ENCODE measurements at regions not wholly inside any gene's neighbourhood (a gene's known extent, or its start where the extent isn't known, plus 50 kb on each side); places are given as distances from the start of the nearest gene placed in this dataset.
"Not testable (repeated sequence)": the region's sequence is repeated elsewhere in the genome, so short reads cannot be mapped to it uniquely, and the experiment has no call there.

DNA sequence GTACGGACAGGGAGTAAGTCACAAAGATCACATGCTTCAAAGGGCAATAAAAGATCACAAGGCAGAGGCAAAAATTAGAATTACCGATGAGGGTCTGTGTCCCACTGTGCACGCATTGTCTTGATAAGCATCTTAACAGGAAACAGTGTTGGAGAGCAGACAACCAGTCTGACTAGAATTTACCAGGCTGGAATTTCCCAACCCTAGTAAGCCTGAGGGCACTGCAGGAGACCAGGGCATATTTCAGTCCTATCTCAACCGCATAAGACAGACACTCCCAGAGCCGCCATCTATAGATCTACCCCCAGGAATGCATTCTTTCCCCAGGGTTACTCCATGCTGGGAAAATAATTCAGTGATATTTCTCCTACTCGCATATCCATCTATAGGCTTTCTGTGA, 66.2 kb upstream of the MAGEB2 start:
- TF ChIP-seq, protein P1, sequence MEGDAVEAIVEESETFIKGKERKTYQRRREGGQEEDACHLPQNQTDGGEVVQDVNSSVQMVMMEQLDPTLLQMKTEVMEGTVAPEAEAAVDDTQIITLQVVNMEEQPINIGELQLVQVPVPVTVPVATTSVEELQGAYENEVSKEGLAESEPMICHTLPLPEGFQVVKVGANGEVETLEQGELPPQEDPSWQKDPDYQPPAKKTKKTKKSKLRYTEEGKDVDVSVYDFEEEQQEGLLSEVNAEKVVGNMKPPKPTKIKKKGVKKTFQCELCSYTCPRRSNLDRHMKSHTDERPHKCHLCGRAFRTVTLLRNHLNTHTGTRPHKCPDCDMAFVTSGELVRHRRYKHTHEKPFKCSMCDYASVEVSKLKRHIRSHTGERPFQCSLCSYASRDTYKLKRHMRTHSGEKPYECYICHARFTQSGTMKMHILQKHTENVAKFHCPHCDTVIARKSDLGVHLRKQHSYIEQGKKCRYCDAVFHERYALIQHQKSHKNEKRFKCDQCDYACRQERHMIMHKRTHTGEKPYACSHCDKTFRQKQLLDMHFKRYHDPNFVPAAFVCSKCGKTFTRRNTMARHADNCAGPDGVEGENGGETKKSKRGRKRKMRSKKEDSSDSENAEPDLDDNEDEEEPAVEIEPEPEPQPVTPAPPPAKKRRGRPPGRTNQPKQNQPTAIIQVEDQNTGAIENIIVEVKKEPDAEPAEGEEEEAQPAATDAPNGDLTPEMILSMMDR (IDR thresholded peaks at IDR 0.05), result not testable (repeated sequence)
- not testable (repeated sequence) for TF ChIP-seq EZH2 (IDR thresholded peaks at IDR 0.05)

Data from neural progenitor cell (in vitro differentiated cells).